ENCODE measurements at regions not wholly inside any gene's neighbourhood (a gene's known extent, or its start where the extent isn't known, plus 50 kb on each side); places are given as distances from the start of the nearest gene placed in this dataset.

- TF ChIP-seq EP300 (conservative IDR thresholded peaks at IDR 0.05; ENCODE audit: poor library complexity, severe bottlenecking): no peak
- no peak for TF ChIP-seq REST (IDR thresholded peaks at IDR 0.05; ENCODE audit: borderline replicate concordance)
- no peak for TF ChIP-seq CTCF (IDR thresholded peaks at IDR 0.05; ENCODE audit: poor library complexity, severe bottlenecking)
Observed at GRCh38 chr13:83633746-83634145, 248.5 kb downstream of the SLITRK1 start.
